ENCODE measurements at regions not wholly inside any gene's neighbourhood (a gene's known extent, or its start where the extent isn't known, plus 50 kb on each side); places are given as distances from the start of the nearest gene placed in this dataset.
"Not testable (repeated sequence)": the region's sequence is repeated elsewhere in the genome, so short reads cannot be mapped to it uniquely, and the experiment has no call there.

- no peak for DNase-seq
These were observed 101.2 kb upstream of the SEC11C start for GRCh38 chr18:59038295-59039039.

GRCh38 chr18:59039040-59039320 is 100.7 kb upstream of the SEC11C start:
- DNase-seq = not testable (repeated sequence)

DNA sequence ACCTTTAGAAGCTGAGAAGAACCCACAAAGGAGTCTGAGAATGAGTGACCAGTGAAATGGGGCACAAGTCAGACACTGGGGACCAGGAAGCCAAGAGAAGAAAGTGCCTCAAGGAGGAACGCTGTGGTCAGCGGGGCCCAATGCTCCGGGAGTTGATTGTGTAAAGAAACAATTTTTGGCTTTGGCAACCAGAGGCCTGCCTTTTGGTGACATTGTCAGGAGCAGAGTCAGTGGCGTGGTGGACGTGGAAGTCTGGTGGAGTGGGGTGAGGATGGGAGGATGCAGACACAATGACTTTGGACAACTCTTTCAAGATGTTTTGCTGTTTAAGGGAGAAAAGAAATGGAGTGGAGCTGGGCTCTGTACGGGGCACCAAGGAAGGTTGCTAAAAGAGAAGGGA is 100.2 kb upstream of the SEC11C start:
- no peak for DNase-seq

- no peak for DNase-seq
These were observed 98.9 kb upstream of the SEC11C start for GRCh38 chr18:59040770-59041148.

DNA sequence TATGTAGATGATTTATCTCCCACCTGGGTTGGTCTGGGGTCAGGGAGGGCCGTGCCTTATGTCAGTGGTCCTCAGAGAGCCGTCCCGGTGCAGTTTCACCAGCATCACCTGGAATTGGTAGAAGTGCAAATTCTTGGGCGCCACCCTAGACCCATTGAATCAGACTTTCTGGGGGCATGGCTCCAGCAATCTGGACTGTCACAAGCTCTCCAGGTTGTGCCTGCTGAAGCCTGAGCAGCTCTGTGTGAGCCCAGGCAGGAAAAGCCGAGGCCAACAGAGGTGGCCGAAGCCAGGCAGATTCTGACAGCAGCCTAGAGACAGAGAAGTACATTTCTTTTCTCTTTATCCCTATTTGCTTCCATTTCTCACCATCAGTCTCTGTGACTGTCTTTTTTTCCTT is 98.4 kb upstream of the SEC11C start:
- no peak for DNase-seq

GRCh38 chr18:59041819-59042815 is 97.6 kb upstream of the SEC11C start:
- no peak for DNase-seq

- no peak for DNase-seq
These were observed 94.8 kb upstream of the SEC11C start for GRCh38 chr18:59044855-59045254.

- DNase-seq = no peak
These were observed 92.2 kb upstream of the SEC11C start for GRCh38 chr18:59047321-59048047.

GRCh38 chr18:59048048-59048363 is 91.7 kb upstream of the SEC11C start:
- no peak for DNase-seq

DNA sequence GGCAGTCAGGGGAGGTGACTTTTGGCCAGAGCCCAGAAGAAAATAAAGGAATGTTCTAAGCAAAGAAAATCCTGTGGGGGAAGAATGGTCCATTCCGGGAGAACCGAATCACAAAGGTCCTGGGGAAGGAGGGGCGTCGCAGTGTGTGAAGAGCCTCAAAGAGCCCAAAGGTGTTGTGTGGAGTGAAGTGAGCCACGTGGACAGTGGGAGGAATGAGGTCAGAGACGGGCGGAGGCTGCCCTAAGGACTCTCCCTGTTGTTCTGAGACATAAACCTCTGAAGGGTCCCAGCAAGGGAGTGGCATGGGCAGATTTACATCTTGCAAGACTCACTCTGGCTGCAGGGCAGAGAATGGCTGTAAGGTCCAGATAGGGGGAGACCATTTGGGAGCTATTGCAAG is 91.3 kb upstream of the SEC11C start:
- no peak for DNase-seq

GRCh38 chr18:59049721-59050660 is 89.7 kb upstream of the SEC11C start:
- no peak for DNase-seq

- no peak for DNase-seq
These were observed 89.0 kb upstream of the SEC11C start for GRCh38 chr18:59050661-59051057.

GRCh38 chr18:59051470-59052165 is 88.1 kb upstream of the SEC11C start:
- no peak for DNase-seq

- DNase-seq = no peak
These were observed 86.5 kb upstream of the SEC11C start for GRCh38 chr18:59052965-59053820.

DNA sequence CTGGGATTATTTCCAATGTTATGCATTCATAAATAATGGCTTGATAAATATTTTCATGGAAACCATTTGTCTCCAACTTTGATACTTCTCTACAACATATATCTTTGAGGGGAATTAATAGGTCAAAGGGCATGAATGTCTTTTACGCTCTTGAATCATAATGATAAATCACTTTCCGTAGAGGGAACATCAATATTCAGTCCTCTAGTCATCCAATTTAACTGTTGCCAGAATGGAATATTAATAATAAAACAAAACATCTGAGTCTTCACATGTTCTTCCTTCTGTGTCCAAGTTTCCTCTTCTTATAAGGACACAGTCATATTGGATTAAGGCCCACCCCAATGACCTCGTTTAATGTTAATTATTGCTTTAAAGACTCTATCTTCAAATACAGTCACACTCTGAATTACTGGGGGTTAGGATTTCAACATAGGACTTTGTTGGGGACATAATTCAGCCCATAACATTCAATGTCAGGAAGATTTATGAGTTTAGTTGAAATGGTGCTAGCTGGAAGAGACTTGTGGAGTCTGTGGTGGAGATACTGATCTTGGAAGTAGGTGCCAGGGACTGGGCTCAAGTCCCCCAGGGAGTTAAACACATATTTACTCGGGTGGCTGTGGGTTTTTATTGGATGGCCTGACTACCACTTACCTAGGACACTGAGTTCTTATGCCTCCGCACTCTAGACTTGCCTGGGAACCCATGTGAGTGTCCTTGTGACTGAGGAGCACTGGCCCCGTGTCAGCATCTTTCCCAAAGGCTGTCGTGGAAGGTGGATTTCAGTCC is 85.0 kb upstream of the SEC11C start:
- DNase-seq = no peak

DNA sequence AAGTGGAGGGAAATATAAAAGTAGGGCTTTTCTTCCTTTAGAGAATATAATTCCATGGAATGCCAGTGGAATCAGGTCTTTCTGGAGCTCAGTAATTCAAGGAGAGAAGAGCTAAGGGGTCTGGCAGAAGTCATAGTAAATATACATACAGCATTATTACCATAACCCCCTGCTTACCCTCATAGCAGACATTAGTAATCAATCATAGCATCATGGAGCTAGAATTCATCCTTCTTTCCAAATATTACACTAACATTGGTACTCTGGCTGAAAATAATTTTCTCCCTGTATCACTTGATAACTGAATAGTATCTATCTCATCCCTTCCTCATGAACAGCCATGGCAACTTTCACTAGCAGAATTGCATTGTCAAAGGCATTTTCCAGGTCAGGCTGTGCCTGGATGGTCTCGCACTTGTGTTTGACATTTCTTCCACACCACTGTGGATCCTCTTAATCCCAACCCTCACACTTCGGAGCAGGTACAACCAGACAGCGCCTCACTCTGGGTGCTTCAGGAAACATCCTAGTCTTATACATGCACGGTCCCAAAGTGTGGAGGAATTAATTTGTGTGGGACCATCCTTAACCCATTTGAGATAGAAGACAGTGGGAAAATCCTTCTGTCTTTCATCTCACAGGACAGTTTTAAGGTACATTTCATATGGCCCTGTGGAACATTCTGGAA is 84.2 kb upstream of the SEC11C start:
- DNase-seq = peak; percentile 26

DNA sequence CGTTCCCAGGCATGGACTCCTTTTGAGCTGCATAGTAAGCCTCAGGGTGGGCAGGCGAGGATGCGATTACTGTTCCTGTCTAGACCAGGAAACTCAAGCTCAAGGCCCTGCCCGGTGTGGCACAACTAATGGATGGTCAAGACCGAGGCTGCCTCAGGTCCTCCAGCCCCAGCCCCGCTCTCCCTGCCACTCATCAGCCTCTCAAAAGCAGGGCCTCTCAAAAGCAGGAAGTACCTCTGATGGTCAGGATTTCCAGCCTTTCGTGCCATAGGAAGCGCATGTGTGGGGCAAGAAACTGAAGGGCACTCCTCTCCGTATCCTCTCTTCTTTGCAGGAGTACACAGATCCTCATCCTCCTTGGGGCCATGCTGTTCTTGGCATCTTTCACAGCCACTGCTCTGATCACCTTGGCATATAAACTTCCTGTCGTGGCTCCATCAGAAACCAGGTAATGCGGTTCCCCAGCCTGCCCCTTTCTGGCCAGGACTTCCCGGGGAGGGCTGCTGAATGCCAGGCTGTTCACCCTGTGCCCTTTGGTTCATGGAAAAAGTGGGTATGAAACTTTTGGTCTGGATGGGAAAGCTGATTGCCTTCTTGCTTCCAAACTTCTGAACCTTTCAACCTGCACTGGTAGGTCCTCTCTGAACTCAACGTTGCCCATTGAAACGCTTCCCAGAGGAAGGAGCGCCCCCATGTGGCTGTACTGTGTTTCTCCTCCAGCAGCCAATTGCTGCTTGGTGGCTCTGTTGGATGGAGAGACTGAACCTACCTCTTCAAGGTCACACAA is 82.8 kb upstream of the SEC11C start:
- DNase-seq = peak; percentile 91

DNA sequence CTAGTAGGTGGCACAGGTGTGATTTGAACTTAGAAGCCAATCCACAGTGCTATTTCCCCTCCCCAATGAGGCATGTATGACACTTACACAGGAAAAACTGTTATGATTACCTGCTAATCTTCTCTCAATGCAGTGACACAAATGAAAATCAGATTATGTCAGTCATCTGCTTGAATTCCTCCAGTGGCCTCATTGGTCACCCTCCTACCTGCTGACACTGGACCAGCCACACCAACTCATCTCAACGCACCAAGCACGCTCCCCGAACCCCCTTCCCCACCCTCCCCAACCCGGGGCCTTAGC is 82.2 kb upstream of the SEC11C start:
- DNase-seq = no peak

- DNase-seq = no peak
These were observed 81.7 kb upstream of the SEC11C start for GRCh38 chr18:59057969-59058368.

All from DMS53 (cell line).